Posterior cingulate gyrus (tissue), 11 donors: ENCODE measurements at regions not wholly inside any gene's neighbourhood (a gene's known extent, or its start where the extent isn't known, plus 50 kb on each side); places are given as distances from the start of the nearest gene placed in this dataset.
"Not testable (repeated sequence)": the region's sequence is repeated elsewhere in the genome, so short reads cannot be mapped to it uniquely, and the experiment has no call there.

Experiments
- DNase-seq, 10 donors: peaks; one replicate each; pipeline versions ENCODE4 v3.0.0 to v3.0.0-alpha.2; 2020 to 2021; ENCODE audit warnings: mixed read lengths in 3 of 10
- intact Hi-C: fragments of 100-400 bp; cut with DNase I; formaldehyde crosslinking; loops from one replicate; pipeline ENCODE4 v1.15.1; 2023

DNA sequence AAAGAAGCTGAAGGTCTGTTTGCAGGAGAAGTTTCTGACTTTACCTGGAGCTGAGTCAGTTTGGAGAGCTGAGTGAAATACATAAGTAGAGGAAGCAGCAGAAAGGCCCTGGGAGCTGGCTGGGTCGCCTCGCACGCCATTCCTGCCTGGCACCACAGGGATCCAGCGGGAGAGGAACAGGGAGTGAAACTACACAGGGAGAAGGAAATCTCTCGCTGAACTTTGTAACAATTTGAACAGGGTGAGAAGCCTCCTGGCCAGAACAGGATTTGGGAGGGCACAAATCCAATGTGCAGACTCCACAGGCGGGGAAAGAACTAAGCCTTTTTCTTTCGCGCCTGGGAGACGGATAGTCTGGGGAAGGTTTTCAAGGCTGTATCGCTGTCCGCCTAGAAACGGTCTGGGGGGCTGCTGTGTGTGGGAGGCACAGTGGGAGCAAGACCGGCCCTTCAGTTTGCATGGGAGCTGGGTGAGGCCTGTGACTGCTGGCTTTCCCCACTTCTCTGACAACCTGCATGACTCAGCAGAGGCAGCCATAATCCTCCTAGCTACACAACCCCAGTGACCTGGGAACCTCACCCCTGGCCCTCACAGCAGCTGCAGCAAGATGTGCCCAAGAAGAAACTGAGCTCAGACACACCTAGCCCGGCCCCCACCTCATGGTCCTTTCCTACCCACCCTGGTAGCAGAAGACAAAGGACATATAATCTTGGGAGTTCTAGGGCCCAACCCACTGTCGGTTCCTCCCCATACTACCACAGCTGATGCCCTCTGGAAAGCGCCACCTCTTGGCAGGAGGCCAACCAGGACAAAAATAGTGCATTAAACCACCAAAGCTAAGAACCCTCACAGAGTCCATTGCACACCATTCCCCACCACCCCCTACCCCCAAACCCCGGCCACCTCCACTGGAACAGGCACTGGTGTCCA, 778.6 kb downstream of the KCNJ2 start:
- peak in 1 of 10 donors; percentile 8 for DNase-seq
- intact Hi-C loops, result no loop called here

DNA sequence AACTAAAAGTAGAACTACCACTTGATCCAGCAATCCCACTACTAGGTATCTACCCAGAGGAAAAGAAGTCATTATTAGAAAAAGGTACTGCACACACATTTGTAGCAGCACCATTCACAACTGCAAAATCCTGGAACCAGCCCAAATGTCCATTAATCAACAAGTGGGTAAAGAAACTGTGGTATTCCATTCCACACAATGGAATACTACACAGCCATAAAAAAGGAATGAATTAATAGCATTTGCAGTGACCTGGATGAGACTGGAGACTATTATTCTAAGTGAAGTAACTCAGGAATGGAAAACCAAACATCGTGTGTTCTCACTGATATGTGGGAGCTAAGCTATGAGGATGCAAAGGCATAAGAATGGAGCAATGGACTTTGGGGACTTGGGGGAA, 783.8 kb downstream of the KCNJ2 start:
- DNase-seq, intact Hi-C loops: not testable (repeated sequence)

DNA sequence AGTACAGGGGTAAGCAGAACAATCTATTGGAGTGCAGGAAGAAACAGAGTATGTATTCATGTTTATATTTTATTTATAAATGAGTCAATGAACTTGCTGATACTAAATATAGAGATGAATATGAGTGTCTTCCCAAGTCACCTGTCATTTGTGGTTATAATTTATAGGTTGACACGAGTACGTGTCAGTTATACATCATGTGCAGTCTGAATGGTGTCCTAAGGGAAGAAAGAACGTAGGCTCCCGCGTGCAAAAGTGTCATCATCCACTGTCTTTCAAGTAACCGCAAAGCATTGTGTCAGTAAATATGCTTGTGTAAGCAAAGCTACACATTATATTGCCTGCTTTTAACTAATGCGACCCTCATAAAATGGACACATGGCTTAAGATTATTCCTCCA, 786.1 kb downstream of the KCNJ2 start:
- DNase-seq, result no peak
- intact Hi-C loops, result no loop called here

DNA sequence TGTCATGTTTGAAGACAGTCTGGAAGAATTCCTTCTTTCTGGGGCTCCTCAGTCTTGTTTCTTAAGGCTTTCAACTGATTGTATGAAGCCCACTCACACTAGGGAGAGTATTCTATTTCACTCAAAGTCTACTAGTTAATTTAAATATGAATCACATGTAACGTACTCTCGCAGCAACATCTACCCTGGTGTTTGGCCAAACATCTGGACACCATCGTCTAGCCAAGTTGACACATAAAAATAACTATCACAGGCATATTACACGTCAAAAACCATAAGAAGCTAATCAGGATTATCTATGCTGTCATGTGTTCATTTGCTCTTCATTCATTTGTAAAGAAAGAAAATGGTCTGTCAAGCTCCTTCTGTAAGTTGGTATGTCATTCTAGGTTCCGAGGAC, 787.4 kb downstream of the KCNJ2 start:
- intact Hi-C loops, result no loop called here
- DNase-seq, result no peak

DNA sequence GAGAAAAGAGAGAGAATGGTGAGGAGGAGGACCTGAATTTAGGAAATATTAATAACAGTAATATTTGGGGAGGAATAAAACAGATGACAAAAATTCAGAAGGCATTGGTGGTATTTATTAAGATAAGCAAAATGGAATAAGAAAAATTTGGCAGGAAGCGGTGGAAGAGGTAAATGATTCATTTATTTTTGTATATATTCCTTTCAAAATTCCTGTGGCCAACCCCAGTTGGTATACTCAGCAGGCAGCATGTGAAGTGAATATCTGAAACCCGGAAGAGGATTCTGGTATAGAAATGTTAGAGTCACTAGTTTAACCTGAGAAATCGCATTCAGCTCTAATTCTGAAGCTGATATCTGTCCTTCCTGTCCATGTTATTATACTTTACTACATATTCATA, 792.0 kb downstream of the KCNJ2 start:
- DNase-seq, result no peak
- intact Hi-C loops, result no loop called here

DNA sequence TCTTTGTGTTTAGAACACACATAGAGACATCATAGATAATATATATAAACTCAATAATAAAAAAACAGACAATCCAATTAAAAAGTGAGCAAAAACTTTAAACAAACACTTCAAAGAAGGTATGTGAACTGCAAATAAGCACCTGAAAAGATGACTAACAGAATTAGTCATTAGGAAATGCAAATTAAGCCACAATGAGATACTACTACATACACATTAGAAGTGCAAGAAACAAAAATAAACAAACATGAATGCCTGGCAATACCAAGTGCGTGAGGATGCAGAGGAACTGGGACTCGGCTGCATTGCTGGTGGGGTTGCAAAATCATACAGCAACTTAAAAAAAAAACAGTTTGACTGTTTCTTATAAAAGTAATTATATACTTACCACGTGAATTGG, 799.0 kb downstream of the KCNJ2 start:
- intact Hi-C loops, result no loop called here
- no peak for DNase-seq

DNA sequence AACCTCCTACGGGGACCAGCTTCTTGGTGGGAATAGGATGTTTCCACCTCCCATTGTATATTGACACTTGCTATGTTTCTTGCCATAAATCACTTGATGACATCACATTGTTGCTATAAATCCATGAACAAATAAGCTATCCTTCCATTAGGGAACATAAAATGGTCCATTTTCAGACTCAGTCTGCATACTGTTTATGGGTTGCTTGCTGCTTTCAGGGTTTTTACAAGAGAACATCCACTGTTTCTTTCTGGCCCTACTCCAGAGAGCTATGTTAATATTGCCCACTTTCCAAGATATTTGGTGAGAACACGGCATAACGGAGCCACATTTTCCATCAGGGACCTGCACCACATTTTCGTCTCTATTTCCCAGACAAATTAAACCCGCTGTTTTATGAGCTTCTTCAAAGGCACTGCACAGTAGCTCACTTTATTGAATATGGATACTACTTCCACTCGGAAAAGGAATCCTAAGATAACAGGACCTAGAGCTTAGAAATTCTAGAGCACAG, 800.2 kb downstream of the KCNJ2 start:
- DNase-seq, result no peak
- intact Hi-C loops, result no loop called here

DNA sequence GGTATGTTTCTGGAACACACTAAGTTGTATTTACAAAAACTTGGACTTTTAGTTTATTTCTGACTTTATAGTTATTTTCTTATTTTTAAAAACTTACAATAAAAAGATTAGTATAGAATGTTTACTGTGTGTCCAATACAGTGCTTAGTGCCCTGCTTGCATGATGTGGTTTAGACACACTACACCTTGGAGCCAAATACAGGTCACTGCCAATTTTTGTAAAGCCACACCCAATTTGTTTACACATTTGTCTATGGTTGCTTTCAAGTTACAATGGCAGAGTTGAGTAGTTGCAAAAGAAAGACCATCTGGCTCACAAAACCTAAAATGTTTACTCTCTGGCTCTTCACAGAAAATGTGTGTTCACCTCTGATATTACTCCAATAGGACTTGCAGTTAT, 807.1 kb downstream of the KCNJ2 start:
- intact Hi-C loops, result no loop called here
- no peak for DNase-seq

DNA sequence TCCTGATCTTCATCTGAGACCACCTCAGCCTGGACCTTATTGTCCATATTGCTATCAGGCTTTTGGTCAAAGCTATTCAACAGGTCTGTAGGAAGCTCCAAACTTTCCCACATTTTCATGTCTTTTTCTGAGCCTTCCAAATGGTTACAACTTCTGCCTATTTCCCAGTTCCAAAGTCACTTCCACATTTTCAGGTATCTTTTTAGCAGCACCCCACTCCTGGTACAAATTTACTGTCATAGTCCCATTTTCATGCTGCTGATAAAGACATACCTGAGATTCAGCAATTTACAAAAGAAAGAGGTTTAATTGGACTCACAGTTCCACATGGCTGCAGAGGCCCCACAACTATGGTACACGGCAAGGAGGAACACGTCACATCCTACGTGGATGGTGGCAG, 815.5 kb downstream of the KCNJ2 start:
- DNase-seq, result no peak
- intact Hi-C loops, result no loop called here

DNA sequence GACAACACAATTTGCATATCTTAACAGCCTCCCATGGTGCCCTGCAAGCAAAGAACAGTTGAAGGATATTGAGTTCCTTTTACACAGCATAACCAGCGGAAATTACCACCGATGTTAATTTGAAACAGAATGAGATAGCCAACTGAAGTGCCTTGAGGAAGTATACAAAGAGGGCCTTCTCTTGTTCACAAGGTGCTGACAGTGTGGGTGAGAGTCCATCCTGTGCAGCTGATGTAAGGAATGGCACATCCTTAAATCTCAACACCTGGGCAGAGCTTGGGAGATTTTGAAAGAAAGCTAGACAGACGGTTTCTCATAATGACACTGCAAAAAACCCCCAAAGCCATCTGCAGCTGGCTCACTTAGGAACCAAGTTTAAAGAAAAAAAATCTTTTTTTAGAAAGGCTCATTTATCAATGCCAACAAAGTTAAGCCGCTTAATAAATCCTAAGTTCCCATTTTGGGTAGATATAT, 818.6 kb downstream of the KCNJ2 start:
- intact Hi-C loops, result no loop called here
- no peak for DNase-seq

DNA sequence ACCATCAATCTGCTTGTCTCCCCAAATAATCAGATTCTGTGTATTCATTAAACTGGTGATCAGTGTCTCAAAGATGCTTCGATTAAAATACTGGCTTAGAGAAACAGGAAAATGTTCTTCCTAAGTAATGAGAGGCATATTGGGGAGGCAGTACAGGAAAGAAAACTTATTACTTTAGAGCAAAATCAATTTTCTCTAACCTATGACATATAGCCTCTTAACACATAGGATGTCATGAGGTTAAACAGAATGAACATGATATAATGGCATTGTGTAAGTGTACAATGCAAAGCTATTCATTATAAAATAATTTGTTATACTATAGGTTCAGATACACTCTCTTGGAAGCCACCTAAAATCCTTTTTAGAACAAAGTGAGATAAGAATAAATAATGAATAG, 819.3 kb downstream of the KCNJ2 start:
- DNase-seq, result no peak
- intact Hi-C loops, result no loop called here

DNA sequence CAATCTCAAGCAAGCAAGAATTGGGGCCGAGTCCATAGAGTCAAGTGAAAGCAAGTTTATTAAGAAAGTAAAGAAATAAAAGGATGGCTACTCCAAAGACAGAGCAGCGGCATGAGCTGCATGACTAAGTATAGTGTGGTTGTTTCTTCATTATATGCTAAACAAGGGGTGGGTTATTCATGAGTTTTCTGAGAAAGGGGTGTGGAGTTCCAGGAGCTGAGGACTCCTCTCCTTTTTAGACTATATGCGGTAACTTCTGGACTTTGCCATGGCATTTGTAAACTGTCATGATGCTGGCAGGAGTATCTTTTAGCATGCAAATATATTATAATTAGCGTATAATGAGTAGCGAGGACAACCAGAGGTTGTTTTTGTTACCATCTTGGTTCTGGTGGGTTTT, 819.9 kb downstream of the KCNJ2 start:
- no peak for DNase-seq
- intact Hi-C loops, result no loop called here

DNA sequence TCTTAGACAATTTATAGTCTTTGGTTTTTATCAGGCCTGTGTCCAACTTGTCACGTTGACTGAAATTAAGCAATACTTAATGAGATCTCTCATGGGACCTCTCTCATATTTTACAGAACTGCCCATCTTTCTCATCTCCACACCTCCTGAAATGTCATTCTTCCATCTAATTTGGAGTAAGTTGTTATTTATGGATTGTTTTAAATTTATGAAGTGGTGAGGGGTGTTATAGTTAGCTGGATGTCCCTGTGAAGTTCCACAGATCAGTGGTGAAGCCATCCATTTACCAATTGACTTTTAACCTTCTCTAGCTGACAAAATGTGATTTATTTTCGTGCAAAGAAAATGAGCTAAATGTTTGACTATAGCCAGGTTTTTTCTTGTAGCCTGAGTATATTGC, 824.9 kb downstream of the KCNJ2 start:
- DNase-seq, result no peak
- intact Hi-C loops, result no loop called here

DNA sequence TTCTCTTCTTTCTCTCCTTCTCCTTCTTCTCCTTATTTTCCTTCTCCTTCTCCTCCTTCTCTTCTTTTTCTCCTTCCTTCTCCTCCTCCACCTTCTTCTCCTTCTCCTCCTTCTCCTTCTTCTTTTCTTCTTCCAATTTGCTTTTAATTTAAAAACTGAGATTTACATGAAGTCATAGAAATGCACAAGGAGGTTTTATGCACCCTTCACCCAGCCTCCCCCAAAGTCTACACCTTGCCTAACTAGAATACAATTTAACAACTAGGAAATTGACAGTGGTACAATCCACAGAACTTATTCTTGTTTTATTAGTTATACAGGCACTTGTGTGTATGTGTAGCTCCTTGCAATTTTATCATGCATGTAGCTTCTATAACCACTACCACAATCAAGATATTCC, 826.7 kb downstream of the KCNJ2 start:
- DNase-seq, result no peak
- intact Hi-C loops, result no loop called here

DNA sequence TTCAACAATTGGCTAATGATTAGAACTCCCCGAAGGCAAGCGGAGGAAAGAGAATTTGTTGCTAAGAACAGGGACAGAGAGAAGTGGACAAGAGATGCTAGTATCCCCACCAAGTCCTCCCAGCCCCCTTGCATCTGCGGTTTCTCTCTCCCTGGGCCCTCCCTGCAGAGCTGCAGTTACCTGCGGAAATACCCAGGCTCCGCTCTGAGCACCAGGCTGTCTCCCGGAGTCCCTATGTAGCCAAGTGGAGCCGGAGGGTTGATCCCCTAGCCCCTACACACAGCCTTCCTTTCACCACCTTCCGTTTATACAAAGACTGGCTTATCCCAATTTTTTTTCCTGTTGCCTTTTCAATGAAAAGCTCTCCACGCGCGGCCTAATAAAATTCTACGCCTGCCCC, 834.4 kb downstream of the KCNJ2 start:
- intact Hi-C loops, result no loop called here
- no peak for DNase-seq

DNA sequence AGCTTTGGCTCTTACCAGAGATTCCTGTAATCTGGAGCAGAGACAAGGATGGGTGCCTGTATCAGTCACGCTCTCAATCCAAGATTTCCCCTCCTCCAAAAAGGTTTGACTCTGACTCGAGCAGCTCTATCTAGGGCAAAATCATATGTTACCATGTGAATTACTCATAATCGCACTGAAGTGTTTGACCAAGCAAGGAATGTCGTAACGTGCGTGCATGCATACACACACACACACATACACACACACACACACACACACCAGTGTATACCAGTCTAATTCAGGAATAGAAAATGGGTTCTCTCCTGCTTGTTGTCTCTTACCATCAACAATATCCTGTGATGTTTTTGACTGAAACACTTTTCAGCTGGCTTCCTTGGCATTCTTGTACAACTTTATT, 835.1 kb downstream of the KCNJ2 start:
- DNase-seq, result no peak
- intact Hi-C loops, result no loop called here

DNA sequence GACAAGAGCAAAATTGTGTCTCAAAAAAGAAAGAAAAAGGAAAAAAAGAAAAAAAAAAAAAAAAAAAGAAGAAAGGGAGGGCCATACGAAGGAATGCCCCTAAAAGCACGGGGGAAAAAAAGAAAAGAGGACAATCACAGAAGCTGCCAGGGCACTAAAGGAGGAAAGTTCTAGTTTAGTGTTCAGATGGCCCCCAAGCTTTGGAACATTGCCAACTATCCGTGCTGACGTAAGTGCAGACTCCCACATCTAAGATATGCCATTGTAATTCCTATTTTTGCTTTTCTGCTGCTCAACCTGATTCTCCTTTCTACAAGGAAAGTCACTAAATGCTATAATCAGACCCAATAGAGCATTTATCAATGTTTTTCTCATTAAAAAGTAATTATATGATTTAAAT, 842.1 kb downstream of the KCNJ2 start:
- intact Hi-C loops, result no loop called here
- DNase-seq, result no peak

DNA sequence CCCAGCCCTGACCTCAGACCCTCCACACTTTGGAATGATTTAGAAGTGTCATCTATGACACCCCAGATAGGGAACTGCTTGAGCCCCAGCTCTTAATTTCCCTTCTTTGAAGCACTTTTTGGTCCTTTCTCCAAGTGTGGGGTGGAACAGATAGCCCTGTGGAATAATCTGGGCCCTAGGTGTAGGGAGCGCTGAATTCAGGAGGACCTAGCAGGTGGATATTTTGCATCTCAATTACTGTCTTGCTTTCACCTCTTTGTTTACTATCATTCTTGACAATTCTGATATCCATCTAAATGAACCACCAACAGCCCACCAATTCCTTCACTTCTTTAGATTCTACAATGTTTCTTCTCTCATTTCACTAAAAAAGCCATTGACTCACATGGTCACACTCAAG, 850.4 kb downstream of the KCNJ2 start:
- DNase-seq, result no peak
- intact Hi-C loops, result no loop called here

DNA sequence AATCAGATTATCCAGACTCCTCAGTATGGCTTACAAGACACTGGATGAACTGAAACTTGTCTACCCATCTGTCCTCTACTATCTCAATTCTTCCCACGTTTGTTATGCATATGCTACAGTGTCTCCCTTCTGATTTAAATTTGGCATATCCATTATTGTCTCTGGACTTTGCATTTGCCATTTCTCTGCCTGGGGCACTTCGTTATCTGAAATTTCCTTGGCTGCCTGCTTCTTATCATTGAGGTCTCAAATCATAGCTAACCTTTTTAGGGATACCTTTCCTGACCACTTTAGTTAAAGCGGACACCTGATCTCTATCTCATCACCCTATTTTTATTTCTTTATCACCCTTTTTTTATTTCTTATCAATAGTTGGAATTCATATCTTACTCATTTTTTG, 853.4 kb downstream of the KCNJ2 start:
- intact Hi-C loops, result no loop called here
- DNase-seq, result no peak

DNA sequence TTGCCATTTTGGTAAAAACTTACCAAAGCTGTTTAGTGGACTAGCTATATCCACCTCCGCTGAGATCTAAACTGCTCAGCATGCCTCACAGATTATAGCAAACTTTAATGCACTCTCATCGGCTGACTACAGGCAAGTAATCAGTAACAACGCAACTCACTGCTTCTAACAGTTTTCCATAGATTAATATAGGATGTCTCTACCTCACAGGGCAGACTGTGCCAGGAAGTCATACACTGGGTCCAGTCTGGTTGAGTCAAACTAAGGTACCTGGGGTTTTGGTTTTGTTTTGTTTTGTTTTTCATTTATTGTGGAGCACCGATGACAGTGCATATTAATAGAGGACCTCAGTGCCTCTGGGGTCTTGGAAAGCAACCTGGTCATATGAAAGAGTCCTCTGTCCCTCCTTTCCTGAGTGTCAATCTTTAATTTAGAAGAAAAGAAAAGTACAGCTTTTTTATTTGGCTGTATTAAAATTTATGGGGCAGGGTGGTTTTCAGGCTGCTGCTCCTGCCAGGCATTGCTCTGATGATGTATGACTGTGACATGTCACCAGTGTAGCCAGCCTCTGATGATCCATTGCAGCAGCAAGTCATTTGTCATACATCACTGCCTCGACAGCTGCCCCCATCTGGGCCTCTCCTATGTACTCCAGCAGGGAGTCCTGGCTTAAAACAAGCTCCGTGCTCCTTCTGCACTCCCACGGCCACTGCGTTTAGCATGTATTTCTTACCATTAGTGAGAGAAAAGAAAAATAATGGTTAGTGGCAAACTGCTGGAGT, 854.1 kb downstream of the KCNJ2 start:
- intact Hi-C loops, result no loop called here
- DNase-seq, result no peak

DNA sequence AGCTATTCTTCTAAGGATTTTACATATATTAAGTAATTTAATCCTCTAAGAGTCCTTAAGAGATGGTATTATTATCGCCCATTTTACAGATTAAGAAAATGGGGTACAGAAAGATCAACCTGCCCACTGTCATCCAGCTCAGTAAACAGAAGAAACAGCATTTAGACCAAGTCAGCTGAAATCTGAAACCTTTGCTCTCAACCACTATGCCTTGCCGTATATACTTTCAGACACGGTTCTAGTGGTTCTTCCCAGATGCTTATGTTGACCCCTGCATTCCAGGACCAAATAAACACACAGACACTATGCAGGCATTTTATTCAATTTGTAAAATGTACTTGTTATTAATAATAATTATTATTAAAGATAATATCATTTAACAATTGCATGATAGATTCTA, 854.8 kb downstream of the KCNJ2 start:
- intact Hi-C loops, result no loop called here
- no peak for DNase-seq

DNA sequence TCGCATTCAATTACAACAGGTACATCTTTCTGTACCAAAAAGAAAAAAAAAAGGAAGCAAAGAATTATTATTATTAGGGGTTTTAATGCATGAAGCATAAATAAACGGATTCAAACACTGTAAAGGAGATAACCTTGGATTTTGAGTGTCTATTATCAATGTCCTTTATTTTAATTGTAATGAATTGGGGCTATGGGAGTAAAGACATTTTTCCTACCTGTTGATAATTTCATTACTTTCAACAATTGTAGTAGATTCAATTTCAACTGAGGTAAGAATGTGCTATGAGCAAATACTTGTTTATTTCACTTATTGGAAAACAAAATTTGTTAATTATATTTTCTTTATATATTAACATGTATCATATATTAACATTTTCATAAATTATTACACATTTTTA, 855.6 kb downstream of the KCNJ2 start:
- intact Hi-C loops, result no loop called here
- DNase-seq, result no peak
